NCI-H2081 treated with DMSO at 0.1 percent for 48 hours (cell line): ENCODE measurements at regions not wholly inside any gene's neighbourhood (a gene's known extent, or its start where the extent isn't known, plus 50 kb on each side); places are given as distances from the start of the nearest gene placed in this dataset.
"Not testable (repeated sequence)": the region's sequence is repeated elsewhere in the genome, so short reads cannot be mapped to it uniquely, and the experiment has no call there.

Experiments used
- DNase-seq: peaks from one replicate; lab custom pipeline; 2025; lab: John Stamatoyannopoulos, UW

GRCh38 chr11:112617977-112618826 lies 343.0 kb upstream of the NCAM1 start:
- DNase-seq, result no peak

GRCh38 chr11:112619106-112619505 lies 342.1 kb upstream of the NCAM1 start:
- DNase-seq, result no peak

- no peak for DNase-seq
Measured at GRCh38 chr11:112620621-112621394, 340.4 kb upstream of the NCAM1 start.

- no peak for DNase-seq
Measured at GRCh38 chr11:112623057-112623456, 338.2 kb upstream of the NCAM1 start.

GRCh38 chr11:112624431-112624830 lies 336.8 kb upstream of the NCAM1 start:
- DNase-seq, result no peak

- not testable (repeated sequence) for DNase-seq
Measured at GRCh38 chr11:112624971-112625370, 336.2 kb upstream of the NCAM1 start.

GRCh38 chr11:112625814-112626213 lies 335.4 kb upstream of the NCAM1 start:
- DNase-seq, result no peak

- no peak for DNase-seq
Measured at GRCh38 chr11:112626731-112627130, 334.5 kb upstream of the NCAM1 start.

GRCh38 chr11:112627588-112628045 lies 333.6 kb upstream of the NCAM1 start:
- no peak for DNase-seq

- DNase-seq, result no peak
Measured at GRCh38 chr11:112628676-112629075, 332.5 kb upstream of the NCAM1 start.

GRCh38 chr11:112630496-112630895 lies 330.7 kb upstream of the NCAM1 start:
- no peak for DNase-seq

- DNase-seq, result no peak
Measured at GRCh38 chr11:112631333-112631732, 329.9 kb upstream of the NCAM1 start.

GRCh38 chr11:112632866-112633505 lies 328.2 kb upstream of the NCAM1 start:
- DNase-seq, result no peak

- DNase-seq, result no peak
Measured at GRCh38 chr11:112634551-112634950, 326.7 kb upstream of the NCAM1 start.

GRCh38 chr11:112634995-112635737 lies 326.1 kb upstream of the NCAM1 start:
- no peak for DNase-seq

GRCh38 chr11:112637076-112637475 lies 324.1 kb upstream of the NCAM1 start:
- DNase-seq, result no peak

GRCh38 chr11:112637876-112638275 lies 323.3 kb upstream of the NCAM1 start:
- no peak for DNase-seq

GRCh38 chr11:112639469-112639868 lies 321.8 kb upstream of the NCAM1 start:
- no peak for DNase-seq

GRCh38 chr11:112643416-112643815 lies 317.8 kb upstream of the NCAM1 start:
- DNase-seq, result no peak

GRCh38 chr11:112644410-112645131 lies 316.6 kb upstream of the NCAM1 start:
- no peak for DNase-seq

GRCh38 chr11:112649856-112650255 lies 311.4 kb upstream of the NCAM1 start:
- DNase-seq, result no peak
